GM12892 (cell line): ENCODE measurements at regions not wholly inside any gene's neighbourhood (a gene's known extent, or its start where the extent isn't known, plus 50 kb on each side); places are given as distances from the start of the nearest gene placed in this dataset.

Source experiments
- POLR2A ChIP-seq: IDR thresholded peaks from 2 replicates; pipeline ENCODE4 v1.6.1; 2011; ENCODE audit warnings: low read depth, low read length, control low read depth
- POLR2AphosphoS5 ChIP-seq: IDR thresholded peaks from 2 replicates; pipeline ENCODE4 v1.6.1; 2011; ENCODE audit warnings: low read depth, low read length, control low read depth
- TAF1 ChIP-seq: IDR thresholded peaks from 2 replicates; pipeline ENCODE4 v1.6.1; 2011; ENCODE audit warnings: low read depth, mild to moderate bottlenecking, control low read depth, low read length, borderline replicate concordance

GRCh38 chr15:69848096-69848495 lies 249.6 kb downstream of the TLE3 start:
- no peak for TF ChIP-seq POLR2A
- no peak for TF ChIP-seq TAF1
- TF ChIP-seq POLR2AphosphoS5: no peak
